ENCODE measurements at regions not wholly inside any gene's neighbourhood (a gene's known extent, or its start where the extent isn't known, plus 50 kb on each side); places are given as distances from the start of the nearest gene placed in this dataset.

GRCh38 chrX:40459571-40460158, 121.1 kb upstream of the ATP6AP2 start:
- Mint-ChIP-seq H3K36me3 (no peaks in the 10 kb centered on the region), H3K4me3 (no peak overlapping the region), H3K4me1 (no peaks in the 10 kb centered on the region), H3K27ac (no peak overlapping the region), H3K27me3 (peaks cover 2% of the 10 kb centered on the region), H3K9me3 (no peaks in the 10 kb centered on the region)
- POLR2A ChIA-PET, result no interaction called here
- no peak for ATAC-seq (ENCODE audit: low read depth)
- DNase-seq, result no peak

DNA sequence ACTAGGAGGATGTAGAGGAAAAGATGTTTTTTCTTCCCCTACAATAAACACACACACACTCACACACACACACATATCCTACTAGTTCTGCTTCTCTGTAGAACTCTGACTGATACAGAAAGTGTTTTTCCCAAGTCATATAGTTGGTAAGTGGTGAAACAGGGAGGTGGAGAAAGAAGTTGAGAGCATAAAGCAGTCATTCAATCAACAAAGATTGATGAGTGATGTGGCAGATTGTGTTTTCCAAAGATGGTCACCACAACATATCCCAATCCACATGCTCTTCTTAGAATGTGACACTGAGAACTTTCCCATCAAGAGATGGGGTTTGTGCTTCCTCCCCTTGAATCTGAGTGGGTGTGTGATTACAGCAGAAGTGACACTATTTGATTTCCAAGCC, 123.4 kb upstream of the ATP6AP2 start:
- Mint-ChIP-seq H3K4me3 (no peak overlapping the region), H3K36me3 (no peaks in the 10 kb centered on the region), H3K27ac (no peak overlapping the region), H3K27me3 (peaks cover 2% of the 10 kb centered on the region), H3K9me3 (no peaks in the 10 kb centered on the region), H3K4me1 (no peaks in the 10 kb centered on the region)
- DNase-seq (no peak), ATAC-seq (ENCODE audit: low read depth) (no peak)
- POLR2A ChIA-PET, result no interaction called here

DNA sequence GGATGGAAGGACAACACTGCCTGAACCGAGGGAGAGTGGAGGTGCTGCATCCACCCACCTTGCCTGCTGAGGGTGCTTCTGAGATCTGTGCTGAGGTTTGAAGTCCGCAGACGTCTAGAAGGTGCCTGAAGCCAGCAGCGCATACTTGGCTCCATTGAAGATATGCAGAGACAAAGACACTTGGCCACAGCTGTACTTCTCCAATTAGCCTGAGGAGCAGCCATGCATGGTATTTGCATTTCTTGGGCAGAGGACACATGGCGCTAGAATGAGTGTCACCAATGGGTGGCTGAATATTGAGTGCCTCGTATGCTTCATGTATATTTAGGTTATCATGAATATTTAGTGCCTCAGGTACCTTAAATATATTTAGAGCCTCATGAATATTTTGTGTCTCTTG, 128.7 kb upstream of the ATP6AP2 start:
- H3K27ac Mint-ChIP-seq, result no peak overlapping the region

GRCh38 chrX:40449956-40450706, 130.6 kb upstream of the ATP6AP2 start:
- no peaks in the 10 kb centered on the region for H3K36me3 Mint-ChIP-seq
- no peak for DNase-seq
- no peaks in the 10 kb centered on the region for H3K9me3 Mint-ChIP-seq
- H3K27me3 Mint-ChIP-seq, result peaks cover 3% of the 10 kb centered on the region
- no peak for ATAC-seq (ENCODE audit: low read depth)
- peaks cover 2% of the 10 kb centered on the region for H3K4me1 Mint-ChIP-seq
- POLR2A ChIA-PET, result no interaction called here
- H3K4me3 Mint-ChIP-seq, result no peak overlapping the region
- H3K27ac Mint-ChIP-seq, result no peak overlapping the region

More for the DNA sequence above, 128.7 kb upstream of the ATP6AP2 start:
- no peaks in the 10 kb centered on the region for H3K9me3 Mint-ChIP-seq
- ATAC-seq (ENCODE audit: low read depth), result no peak
- DNase-seq, result no peak
- no peaks in the 10 kb centered on the region for H3K36me3 Mint-ChIP-seq
- peaks cover 2% of the 10 kb centered on the region for H3K4me1 Mint-ChIP-seq
- H3K27me3 Mint-ChIP-seq, result peaks cover 3% of the 10 kb centered on the region
- POLR2A ChIA-PET, result no interaction called here
- no peak overlapping the region for H3K4me3 Mint-ChIP-seq

GRCh38 chrX:40449396-40449795, 131.4 kb upstream of the ATP6AP2 start:
- Mint-ChIP-seq H3K27ac (no peak overlapping the region), H3K9me3 (no peaks in the 10 kb centered on the region), H3K36me3 (no peaks in the 10 kb centered on the region), H3K4me1 (peaks cover 2% of the 10 kb centered on the region), H3K27me3 (peaks cover 3% of the 10 kb centered on the region), H3K4me3 (no peak overlapping the region)
- DNase-seq (no peak), ATAC-seq (ENCODE audit: low read depth) (no peak)
- POLR2A ChIA-PET, result no interaction called here

GRCh38 chrX:40448793-40449192, 132.0 kb upstream of the ATP6AP2 start:
- DNase-seq (no peak), ATAC-seq (ENCODE audit: low read depth) (no peak)
- H3K27ac Mint-ChIP-seq, result no peak overlapping the region
- peaks cover 3% of the 10 kb centered on the region for H3K27me3 Mint-ChIP-seq
- H3K9me3 Mint-ChIP-seq, result no peaks in the 10 kb centered on the region
- POLR2A ChIA-PET, result no interaction called here
- peaks cover 2% of the 10 kb centered on the region for H3K4me1 Mint-ChIP-seq
- H3K36me3 Mint-ChIP-seq, result no peaks in the 10 kb centered on the region
- no peak overlapping the region for H3K4me3 Mint-ChIP-seq

DNA sequence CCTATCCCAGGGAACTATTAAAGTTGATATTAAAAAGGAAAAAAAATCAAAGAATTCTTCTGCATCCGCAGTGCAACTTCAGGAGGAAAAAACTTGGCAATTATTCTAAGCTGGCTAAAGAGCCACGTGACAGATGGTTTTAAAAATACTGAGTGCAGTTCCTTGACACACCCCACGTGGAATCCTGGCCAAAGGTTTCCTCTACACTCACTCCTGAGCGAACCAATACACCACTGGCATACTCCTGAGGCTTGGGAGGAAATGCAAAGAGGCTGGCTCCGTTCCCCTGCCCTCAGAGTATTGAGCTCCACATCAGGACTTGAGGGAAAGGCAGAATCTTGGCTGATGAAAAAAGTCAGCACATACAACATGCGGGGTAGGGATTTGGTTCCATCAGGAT, 133.8 kb upstream of the ATP6AP2 start:
- Mint-ChIP-seq H3K27ac (no peak overlapping the region), H3K4me1 (peaks cover 4% of the 10 kb centered on the region), H3K27me3 (peaks cover 3% of the 10 kb centered on the region), H3K36me3 (no peaks in the 10 kb centered on the region), H3K4me3 (no peak overlapping the region), H3K9me3 (no peaks in the 10 kb centered on the region)
- POLR2A ChIA-PET, result no interaction called here
- no peak for ATAC-seq (ENCODE audit: low read depth)
- DNase-seq, result no peak

- Mint-ChIP-seq H3K36me3 (no peaks in the 10 kb centered on the region), H3K4me1 (peaks cover 4% of the 10 kb centered on the region), H3K4me3 (no peak overlapping the region), H3K9me3 (no peaks in the 10 kb centered on the region), H3K27me3 (peaks cover 2% of the 10 kb centered on the region), H3K27ac (no peak overlapping the region)
- DNase-seq, result no peak
- POLR2A ChIA-PET, result no interaction called here
- ATAC-seq (ENCODE audit: low read depth), result no peak
Measured at GRCh38 chrX:40445691-40446090, 135.1 kb upstream of the ATP6AP2 start.

- Mint-ChIP-seq H3K9me3 (no peaks in the 10 kb centered on the region), H3K27ac (no peak overlapping the region), H3K4me3 (no peak overlapping the region), H3K4me1 (peaks cover 3% of the 10 kb centered on the region), H3K36me3 (no peaks in the 10 kb centered on the region), H3K27me3 (peaks cover 2% of the 10 kb centered on the region)
- ATAC-seq (ENCODE audit: low read depth), result no peak
- DNase-seq, result no peak
- POLR2A ChIA-PET, result no interaction called here
Measured at GRCh38 chrX:40444798-40445496, 135.8 kb upstream of the ATP6AP2 start.

DNA sequence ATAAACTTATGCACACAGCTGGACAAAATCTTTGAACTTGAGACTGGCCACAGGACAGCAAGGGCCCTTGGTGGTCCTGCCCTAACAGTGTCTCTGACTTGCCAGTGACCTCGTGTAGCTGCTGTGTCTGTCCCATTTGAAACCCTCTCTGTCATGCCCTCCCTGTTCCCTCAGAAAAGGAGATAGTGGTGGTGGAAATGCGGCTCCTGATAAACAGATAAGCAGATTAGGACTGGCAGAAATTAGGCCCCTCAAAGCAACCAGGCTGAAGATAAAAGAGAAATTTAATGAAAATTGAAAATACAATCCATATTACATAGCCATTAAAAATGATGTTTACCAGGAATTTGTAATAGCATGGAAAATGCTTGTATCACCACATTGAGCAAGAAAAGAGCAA, 136.6 kb upstream of the ATP6AP2 start:
- H3K9me3 Mint-ChIP-seq, result no peaks in the 10 kb centered on the region
- H3K4me1 Mint-ChIP-seq, result peaks cover 9% of the 10 kb centered on the region
- no peak for DNase-seq
- H3K36me3 Mint-ChIP-seq, result no peaks in the 10 kb centered on the region
- peaks cover 2% of the 10 kb centered on the region for H3K27me3 Mint-ChIP-seq
- POLR2A ChIA-PET, result no interaction called here
- no peak for ATAC-seq (ENCODE audit: low read depth)
- no peak overlapping the region for H3K4me3 Mint-ChIP-seq
- no peak overlapping the region for H3K27ac Mint-ChIP-seq

GRCh38 chrX:40440866-40441265, 139.9 kb upstream of the ATP6AP2 start:
- Mint-ChIP-seq H3K36me3 (no peaks in the 10 kb centered on the region), H3K4me3 (no peak overlapping the region), H3K27me3 (peaks cover 2% of the 10 kb centered on the region), H3K4me1 (peaks cover 9% of the 10 kb centered on the region), H3K27ac (no peak overlapping the region), H3K9me3 (no peaks in the 10 kb centered on the region)
- POLR2A ChIA-PET, result no interaction called here
- ATAC-seq (ENCODE audit: low read depth) (no peak), DNase-seq (no peak)

DNA sequence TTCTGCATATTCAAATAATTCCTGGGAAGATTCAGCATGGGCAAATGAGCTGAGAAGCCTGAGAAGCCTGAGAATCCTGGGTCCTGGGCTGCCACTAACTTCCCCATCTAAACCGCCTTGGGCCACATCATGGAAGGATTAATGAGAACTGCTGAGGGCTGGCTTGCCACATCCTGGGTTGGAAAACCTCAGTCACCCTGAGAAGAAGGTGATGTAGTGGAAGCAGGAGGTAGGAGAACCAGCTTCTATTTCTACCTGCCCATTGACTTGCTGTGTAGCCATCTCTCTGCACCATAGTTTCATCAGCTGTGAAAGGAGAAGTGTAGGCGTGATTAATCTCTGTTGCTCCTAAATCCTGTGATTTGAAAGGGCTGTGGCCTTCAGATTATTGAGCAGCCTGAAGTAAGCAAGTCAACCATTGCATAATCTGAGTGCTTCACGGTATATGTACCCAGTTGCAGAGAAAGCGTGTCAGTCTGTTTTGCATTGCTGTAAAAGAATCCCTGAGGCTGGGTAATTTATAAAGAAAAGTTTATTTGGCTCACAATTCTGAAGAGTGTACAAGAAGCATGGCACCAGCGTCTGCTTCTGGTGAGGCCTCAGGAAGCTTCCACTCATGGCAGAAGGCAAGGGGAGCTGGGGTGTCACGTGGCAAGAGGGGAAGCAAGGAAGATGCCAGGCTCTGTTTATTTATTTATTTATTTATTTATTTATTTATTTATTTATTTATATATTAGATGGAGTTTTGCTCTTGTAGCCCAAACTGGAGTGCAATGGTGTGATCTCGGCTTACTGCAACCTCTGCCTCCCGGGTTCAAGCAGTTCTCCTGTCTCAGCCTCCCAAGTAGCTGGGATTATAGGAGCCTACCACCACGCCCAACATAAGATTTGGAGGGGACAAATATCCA, 140.9 kb upstream of the ATP6AP2 start:
- DNase-seq, result no peak
- H3K4me1 Mint-ChIP-seq, result peaks cover 9% of the 10 kb centered on the region
- H3K36me3 Mint-ChIP-seq, result no peaks in the 10 kb centered on the region
- POLR2A ChIA-PET, result no interaction called here
- peaks cover 2% of the 10 kb centered on the region for H3K27me3 Mint-ChIP-seq
- H3K4me3 Mint-ChIP-seq, result no peak overlapping the region
- no peaks in the 10 kb centered on the region for H3K9me3 Mint-ChIP-seq
- no peak overlapping the region for H3K27ac Mint-ChIP-seq
- no peak for ATAC-seq (ENCODE audit: low read depth)

DNA sequence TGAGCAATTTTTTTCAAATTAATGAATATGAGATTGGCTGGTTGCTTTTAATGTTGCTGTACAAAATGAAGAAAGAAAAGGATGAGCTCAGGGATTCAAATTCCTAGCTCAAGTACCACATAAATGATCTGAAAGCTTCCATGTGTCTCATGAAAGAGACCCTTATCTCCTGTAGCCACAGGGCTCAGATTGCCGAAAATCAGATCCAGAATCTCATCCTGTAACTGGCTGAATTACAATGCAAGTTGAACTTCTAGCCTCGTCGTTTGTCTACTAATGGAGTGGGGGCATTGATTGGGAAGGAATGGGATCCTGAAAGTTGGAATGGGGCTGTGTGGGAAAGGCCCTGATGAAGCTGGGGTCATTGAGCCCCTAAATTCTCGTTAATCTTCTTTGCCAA, 143.4 kb upstream of the ATP6AP2 start:
- H3K4me3 Mint-ChIP-seq, result no peak overlapping the region
- ATAC-seq (ENCODE audit: low read depth) (no peak), DNase-seq (no peak)
- H3K36me3 Mint-ChIP-seq, result no peaks in the 10 kb centered on the region
- peaks cover 2% of the 10 kb centered on the region for H3K27me3 Mint-ChIP-seq
- H3K4me1 Mint-ChIP-seq, result peaks cover 6% of the 10 kb centered on the region
- POLR2A ChIA-PET, result no interaction called here
- H3K9me3 Mint-ChIP-seq, result no peaks in the 10 kb centered on the region
- no peak overlapping the region for H3K27ac Mint-ChIP-seq

All from activated naive CD8-positive, alpha-beta T cell treated with anti-CD3 and anti-CD28 coated beads, Interleukin-2, amount 10 ng/mL, durations not matched to agents 7 days and 5 days (primary cell).